ENCODE measurements at regions not wholly inside any gene's neighbourhood (a gene's known extent, or its start where the extent isn't known, plus 50 kb on each side); places are given as distances from the start of the nearest gene placed in this dataset.

DNA sequence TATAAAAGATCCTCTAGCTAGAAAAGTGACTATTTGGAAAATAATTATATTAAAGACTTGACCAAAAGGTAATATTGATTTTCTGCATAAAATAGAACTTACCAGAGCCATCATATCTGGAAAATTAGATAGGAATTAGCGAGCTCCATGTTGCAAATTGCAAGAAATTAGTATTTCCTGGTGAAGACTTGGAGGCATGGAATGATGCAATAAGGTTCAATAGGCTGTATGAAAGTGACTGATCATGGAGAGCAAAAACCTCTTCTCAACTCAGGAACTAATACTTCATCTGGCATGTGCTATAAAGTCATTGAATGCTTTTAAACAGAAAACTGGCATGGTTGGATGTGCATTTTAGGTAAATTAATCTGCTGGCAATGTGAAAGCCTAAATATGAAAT is 66.3 kb upstream of the UFM1 start:
- TF ChIP-seq, protein P1, sequence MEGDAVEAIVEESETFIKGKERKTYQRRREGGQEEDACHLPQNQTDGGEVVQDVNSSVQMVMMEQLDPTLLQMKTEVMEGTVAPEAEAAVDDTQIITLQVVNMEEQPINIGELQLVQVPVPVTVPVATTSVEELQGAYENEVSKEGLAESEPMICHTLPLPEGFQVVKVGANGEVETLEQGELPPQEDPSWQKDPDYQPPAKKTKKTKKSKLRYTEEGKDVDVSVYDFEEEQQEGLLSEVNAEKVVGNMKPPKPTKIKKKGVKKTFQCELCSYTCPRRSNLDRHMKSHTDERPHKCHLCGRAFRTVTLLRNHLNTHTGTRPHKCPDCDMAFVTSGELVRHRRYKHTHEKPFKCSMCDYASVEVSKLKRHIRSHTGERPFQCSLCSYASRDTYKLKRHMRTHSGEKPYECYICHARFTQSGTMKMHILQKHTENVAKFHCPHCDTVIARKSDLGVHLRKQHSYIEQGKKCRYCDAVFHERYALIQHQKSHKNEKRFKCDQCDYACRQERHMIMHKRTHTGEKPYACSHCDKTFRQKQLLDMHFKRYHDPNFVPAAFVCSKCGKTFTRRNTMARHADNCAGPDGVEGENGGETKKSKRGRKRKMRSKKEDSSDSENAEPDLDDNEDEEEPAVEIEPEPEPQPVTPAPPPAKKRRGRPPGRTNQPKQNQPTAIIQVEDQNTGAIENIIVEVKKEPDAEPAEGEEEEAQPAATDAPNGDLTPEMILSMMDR (IDR thresholded peaks at IDR 0.05; ENCODE audit: low read depth, low read length): no peak
- no peak for TF ChIP-seq POLR2A (IDR thresholded peaks at IDR 0.05; ENCODE audit: extremely low read depth, insufficient read length)
